K562 (cell line): ENCODE measurements at regions not wholly inside any gene's neighbourhood (a gene's known extent, or its start where the extent isn't known, plus 50 kb on each side); places are given as distances from the start of the nearest gene placed in this dataset.

Source experiments
- ATAC-seq: fragments of 200-7000 bp; cut with Tn5 transposase; 3 replicates; pipeline ENCODE4 v1.9.1; 2020; ENCODE audit warnings: moderate library complexity
- BruUV-seq: library from RNA; stranded (reverse); fragments of 400-500 nt; replicated peaks from 2 replicates; lab custom pipeline; 2021; lab: Mats Ljungman, UMichigan
- CTCF ChIA-PET: fragments of 300-600 bp; formaldehyde crosslinking; extraction: SDS; loops from one replicate; lab custom pipeline; 2021; ENCODE audit warnings: low intra/inter-chr PET ratio; lab: Yijun Ruan, JAX
- POLR2A ChIA-PET: fragments of 300-600, 350-650 bp; sonication (Branson Sonifier 250); formaldehyde crosslinking; extraction: SDS; loops from one replicate; lab custom pipeline; 2021; ENCODE audit warnings: antibody characterized with exemption, inconsistent platforms; lab: Yijun Ruan, JAX
- DNase-seq, 4 experiments: peaks; one replicate each; pipeline versions ENCODE4 v3.0.0 to v3.0.0-alpha.2; 2011 to 2018; ENCODE audit warnings: low spot score in 3 of 4, mixed read lengths in 3 of 4; ENCODE audit errors: extremely low read depth in 1 of 4
- FAIRE-seq: peaks from 2 replicates; lab custom pipeline; 2011; peaks lifted over from hg19 to GRCh38; lab: Jason Lieb, UNC
- H2AFZ ChIP-seq: 2 replicates; pipeline ENCODE4 v1.6.0; 2011; ENCODE audit warnings: low read depth, low read length, control low read depth, inconsistent platforms
- H3K27ac ChIP-seq: fragments of 200-600 bp; 3 replicates; pipeline ENCODE4 v1.8.0; 2011; ENCODE audit warnings: low read depth, mild to moderate bottlenecking, control low read depth, inconsistent platforms, low read length, moderate library complexity, mixed read lengths; ENCODE audit errors: extremely low read depth
- H3K27me3 ChIP-seq, 2 experiments: fragments of 300-600 bp in 1 of 2; 2 replicates in 1 of 2; 3 replicates in 1 of 2; pipeline versions ENCODE4 v1.6.0 to v1.8.0; 2011; ENCODE audit warnings: inconsistent platforms in 2 of 2, low read length in 2 of 2, mild to moderate bottlenecking in 1 of 2, mixed read lengths in 1 of 2, moderate library complexity in 1 of 2; ENCODE audit not compliant: control insufficient read depth in 2 of 2, insufficient read depth in 2 of 2
- H3K36me3 ChIP-seq: fragments of 300-600 bp; 3 replicates; pipeline ENCODE4 v1.8.0; 2011; ENCODE audit warnings: mild to moderate bottlenecking, low read length, inconsistent platforms; ENCODE audit not compliant: control insufficient read depth, insufficient read depth
- H3K4me1 ChIP-seq, 2 experiments: fragments of 200-600 bp in 1 of 2; replicated peaks in 1 of 2; 2 replicates in 1 of 2; 3 replicates in 1 of 2; pipeline versions ENCODE4 v1.5.1 to v1.8.0; 2011; ENCODE audit warnings: inconsistent platforms in 2 of 2, low read length in 2 of 2, mild to moderate bottlenecking in 1 of 2, mixed read lengths in 1 of 2, moderate library complexity in 1 of 2; ENCODE audit not compliant: control insufficient read depth in 2 of 2, insufficient read depth in 2 of 2
- H3K4me2 ChIP-seq: 2 replicates; pipeline ENCODE4 v1.6.1; 2011; ENCODE audit warnings: low read length, control low read depth, inconsistent platforms, mixed read lengths; ENCODE audit not compliant: insufficient read depth
- H3K4me3 ChIP-seq: fragments of 200-600 bp; sonication (generic), shearing (Covaris generic); 2 replicates; pipeline ENCODE4 v1.5.1; 2016; ENCODE audit warnings: control low read depth, inconsistent platforms
- H3K79me2 ChIP-seq: fragments of 200-600 bp; 3 replicates; pipeline ENCODE4 v1.8.0; 2011; ENCODE audit warnings: low read length, inconsistent platforms; ENCODE audit not compliant: control insufficient read depth, insufficient read depth
- H3K9ac ChIP-seq, 2 experiments: 2 replicates each; pipeline versions ENCODE4 v1.6.0 to v1.6.1; 2011; ENCODE audit warnings: low read depth in 2 of 2, low read length in 2 of 2, control low read depth in 1 of 2, inconsistent platforms in 1 of 2, mild to moderate bottlenecking in 1 of 2, mixed read lengths in 1 of 2; ENCODE audit not compliant: insufficient read depth in 1 of 2
- H3K9me1 ChIP-seq: one replicate; pipeline ENCODE4 v1.6.0; 2011; ENCODE audit warnings: inconsistent platforms, mild to moderate bottlenecking, low read length, moderate library complexity; ENCODE audit not compliant: control insufficient read depth, insufficient read depth
- H3K9me3 ChIP-seq: replicated peaks from 2 replicates; pipeline ENCODE4 v1.5.1; 2011; ENCODE audit warnings: low read depth, low read length, inconsistent platforms; ENCODE audit not compliant: control insufficient read depth, insufficient read depth
- H4K20me1 ChIP-seq: replicated peaks from 2 replicates; pipeline ENCODE4 v1.6.1; 2011; ENCODE audit warnings: low read length, inconsistent platforms, mixed read lengths; ENCODE audit not compliant: control insufficient read depth, insufficient read depth
- BRCA1 ChIP-seq, 2 experiments: fragments of 450-650 bp in 1 of 2; sonication (generic) in 1 of 2; formaldehyde crosslinking in 1 of 2; IDR thresholded peaks; 2 replicates each; pipeline versions ENCODE4 v1.5.0 to v1.6.1; 2017 to 2020; ENCODE audit warnings: mild to moderate bottlenecking in 1 of 2, missing genetic modification reagents in 1 of 2
- CHD1 ChIP-seq: fragments of 200-600 bp; sonication (generic); IDR thresholded peaks from one replicate; pipeline ENCODE4 v1.6.1; 2012; ENCODE audit warnings: mild to moderate bottlenecking, moderate library complexity, low read length, inconsistent platforms
- EWSR1 ChIP-seq: fragments of 450-650 bp; IDR thresholded peaks from 2 replicates; pipeline ENCODE4 v1.6.1; 2018; ENCODE audit warnings: borderline replicate concordance, mild to moderate bottlenecking, low read depth, moderate library complexity; ENCODE audit not compliant: partially characterized antibody
- FOXA3 ChIP-seq, 2 experiments: fragments of 450-650 bp in 1 of 2; sonication (generic) in 1 of 2; formaldehyde crosslinking; IDR thresholded peaks in 1 of 2; conservative IDR thresholded peaks in 1 of 2; 2 replicates each; pipeline versions ENCODE4 v1.4.0 to v1.8.0; 2020 to 2022; ENCODE audit warnings: mild to moderate bottlenecking in 2 of 2, missing genetic modification reagents in 1 of 2
- JUND ChIP-seq, 2 experiments: IDR thresholded peaks; 2 replicates in 1 of 2; 3 replicates in 1 of 2; pipeline ENCODE4 v1.6.1; 2011; ENCODE audit warnings: borderline replicate concordance in 2 of 2, low read depth in 2 of 2, low read length in 2 of 2, improper control_type of control experiment in 1 of 2, missing biosample characterization in 1 of 2, missing genetic modification characterization in 1 of 2, missing genetic modification reagents in 1 of 2
- PHF20 ChIP-seq: fragments of 450-650 bp; IDR thresholded peaks from 2 replicates; pipeline ENCODE4 v1.6.1; 2018; ENCODE audit not compliant: partially characterized antibody
- RBM14 ChIP-seq: fragments of 200-400 bp; formaldehyde crosslinking; IDR thresholded peaks from 2 replicates; pipeline ENCODE4 v1.6.1; 2018; ENCODE audit warnings: low read depth, mild to moderate bottlenecking, low read length, moderate library complexity, borderline replicate concordance; ENCODE audit not compliant: insufficient read depth
- RBM25 ChIP-seq: fragments of 200-400 bp; formaldehyde crosslinking; IDR thresholded peaks from 2 replicates; pipeline ENCODE4 v1.6.1; 2018; ENCODE audit warnings: low read length, low read depth, moderate library complexity; ENCODE audit not compliant: severe bottlenecking
- TAF1 ChIP-seq: IDR thresholded peaks from 2 replicates; pipeline ENCODE4 v1.6.1; 2011; ENCODE audit warnings: mild to moderate bottlenecking, low read length, moderate library complexity; ENCODE audit not compliant: insufficient read depth, control insufficient read depth, severe bottlenecking; ENCODE audit errors: extremely low read depth
- ZBED1 ChIP-seq: IDR thresholded peaks from 2 replicates; pipeline ENCODE4 v1.6.1; 2014
- ZNF184 ChIP-seq: sonication (generic); formaldehyde crosslinking; IDR thresholded peaks from 2 replicates; pipeline ENCODE4 v1.5.0; 2020; ENCODE audit warnings: missing genetic modification reagents
- ZNF77 ChIP-seq: fragments of 250-450 bp; sonication (Bioruptor Pico); IDR thresholded peaks from 2 replicates; pipeline ENCODE4 v1.5.0; 2020
- WGBS: fragments of 100-300 bp; shearing (Covaris generic); methylation state at CpG from one replicate; pipeline ENCODE4 v1.1.6; 2016; ENCODE audit warnings: low coverage, mixed read lengths; ENCODE audit not compliant: insufficient coverage; ENCODE audit errors: missing lambda C conversion rate; 5-methylcytosine and 5-hydroxymethylcytosine counted together
- in situ Hi-C: fragments of 300-500 bp; cut with MboI; formaldehyde crosslinking; loops from 4 replicates; pipeline ENCODE4 v1.15.0; 2018; ENCODE audit warnings: inconsistent platforms, mixed read lengths
- intact Hi-C: fragments of 100-400 bp; cut with micrococcal nuclease; formaldehyde crosslinking; loops from 2 replicates; pipeline ENCODE4 v1.14.2; 2022

GRCh38 chr20:56706867-56707360, 77.8 kb downstream of the TFAP2C start:
- no peak overlapping the region for H3K9ac ChIP-seq
- no TSS peak for BruUV-seq
- no peaks in the 10 kb centered on the region for H3K36me3 ChIP-seq
- ATAC-seq (no peak), DNase-seq (no peak), FAIRE-seq (no peak)
- H3K4me2 ChIP-seq, result no peak overlapping the region
- CTCF ChIA-PET, result no interaction called here
- no peaks in the 10 kb centered on the region for H3K4me1 ChIP-seq
- POLR2A ChIA-PET, result interaction anchor here (0.6 kb wide), 1 partner anchor 212 kb away, joined by 3 read pairs; no protein-coding TSS in a partner anchor
- no peak overlapping the region for H2AFZ ChIP-seq
- H4K20me1 ChIP-seq, result no peaks in the 10 kb centered on the region
- no peaks in the 10 kb centered on the region for H3K79me2 ChIP-seq
- WGBS, result 0% methylated on average over 6 of the region's 6 CpGs
- intact Hi-C loops (no loop called here), in situ Hi-C loops (no loop called here)
- H3K4me3 ChIP-seq, result no peak overlapping the region
- H3K27ac ChIP-seq, result no peak overlapping the region
- no peaks in the 10 kb centered on the region for H3K9me3 ChIP-seq
- peaks cover 7 to 44% of the 10 kb centered on the region in 2 experiments; a peak in 4 of 5 replicates for H3K27me3 ChIP-seq
- no peaks in the 10 kb centered on the region for H3K9me1 ChIP-seq
- TF ChIP-seq ZBED1 (no peak), ZNF77 (CRISPR knock-in tag) (no peak), JUND (IDR thresholded peaks at IDR 0.05; ENCODE audit: borderline replicate concordance, low read depth, low read length) (no peak), JUND (tag; IDR thresholded peaks at IDR 0.05; ENCODE audit: borderline replicate concordance, low read depth, low read length) (no peak), ZNF184 (no peak), RBM14 (no peak), TAF1 (no peak), EWSR1 (no peak), BRCA1 (IDR thresholded peaks at IDR 0.05) (no peak), BRCA1 (CRISPR knock-in tag; IDR thresholded peaks at IDR 0.05) (no peak), FOXA3 (CRISPR knock-in tag; conservative IDR thresholded peaks at IDR 0.05 in 1 of 2, IDR thresholded peaks at IDR 0.05 in 1 of 2) (no peak), RBM25 (no peak), PHF20 (no peak), CHD1 (no peak)
